ENCODE measurements at regions not wholly inside any gene's neighbourhood (a gene's known extent, or its start where the extent isn't known, plus 50 kb on each side); places are given as distances from the start of the nearest gene placed in this dataset.

DNA sequence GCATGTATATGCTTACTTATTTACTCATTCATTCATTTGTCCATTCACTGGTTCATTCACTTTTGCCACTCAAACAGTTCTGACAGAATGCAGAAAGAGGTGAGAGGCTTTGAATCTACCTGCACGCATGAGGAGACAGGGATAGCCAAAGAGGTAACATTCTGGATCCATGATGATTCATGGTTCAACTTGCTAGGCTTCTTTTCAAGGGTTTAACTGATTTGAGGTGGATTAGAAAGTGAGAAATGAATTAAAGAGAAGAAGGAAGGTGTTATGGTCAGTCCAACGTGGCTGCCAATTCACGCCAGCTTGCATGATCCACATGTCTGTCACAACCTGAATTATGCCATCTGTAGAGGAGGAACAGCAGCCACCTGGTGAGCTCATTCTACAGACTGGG, 260.6 kb downstream of the ARRDC4 start:
- Histone ChIP-seq H3K9me3 (ENCODE audit: control insufficient read depth in 2 of 3, low read length in 3 of 3) (no peaks in the 10 kb centered on the region), H3K36me3 (ENCODE audit: control insufficient read depth in 2 of 3, insufficient read depth in 3 of 3, low read length in 3 of 3) (no peaks in the 10 kb centered on the region), H3K4me3 (ENCODE audit: low read length) (no peak overlapping the region), H3K27me3 (ENCODE audit: control insufficient read depth in 2 of 2, insufficient read depth in 2 of 2, low read length in 2 of 2) (no peaks in the 10 kb centered on the region), H3K27ac (ENCODE audit: low read depth, low read length) (no peak overlapping the region), H3K4me1 (ENCODE audit: control insufficient read depth in 2 of 2, insufficient read depth in 2 of 2, low read length in 2 of 2) (no peaks in the 10 kb centered on the region)
- ATAC-seq (no peak), DNase-seq (no peak)
- Mint-ChIP-seq H3K36me3 (no peaks in the 10 kb centered on the region), H3K4me3 (no peak overlapping the region), H3K27ac (no peak overlapping the region), H3K4me1 (no peaks in the 10 kb centered on the region), H3K9me3 (no peaks in the 10 kb centered on the region), H3K27me3 (peaks cover 0 to 6% (median 0%) of the 10 kb centered on the region in 5 donors)
- ChIA-PET POLR2A (no interaction called here), CTCF (no interaction called here)
- intact Hi-C loops (cut with micrococcal nuclease): no loop called here

DNA sequence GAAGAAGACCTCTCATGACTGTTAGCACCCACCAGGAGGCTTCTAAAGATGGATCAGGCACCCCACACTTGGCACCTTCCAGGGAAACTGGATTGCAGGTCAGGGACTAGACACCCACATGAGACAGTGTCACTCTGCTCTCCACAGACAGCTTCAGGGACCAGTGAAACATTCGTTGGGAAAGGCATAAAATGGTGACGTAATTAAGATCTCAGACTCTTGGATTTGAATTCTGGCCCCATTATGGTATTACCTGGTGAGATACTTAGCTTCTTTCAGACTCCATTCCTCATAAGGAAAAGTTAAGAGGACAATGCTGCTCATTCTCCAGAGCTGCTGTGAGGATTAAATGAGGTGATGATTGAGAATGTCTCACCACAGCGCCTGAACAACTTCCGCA, 261.1 kb downstream of the ARRDC4 start:
- intact Hi-C loops (cut with micrococcal nuclease): no loop called here
- ChIA-PET POLR2A (no interaction called here), CTCF (no interaction called here)
- no peaks in the 10 kb centered on the region for H3K4me1 Mint-ChIP-seq
- no peaks in the 10 kb centered on the region for H3K9me3 ChIP-seq (ENCODE audit: control insufficient read depth in 2 of 3, low read length in 3 of 3)
- H3K27me3 ChIP-seq (ENCODE audit: control insufficient read depth in 2 of 2, insufficient read depth in 2 of 2, low read length in 2 of 2): no peaks in the 10 kb centered on the region
- H3K27ac Mint-ChIP-seq: no peak overlapping the region
- no peaks in the 10 kb centered on the region for H3K9me3 Mint-ChIP-seq
- DNase-seq: no peak
- no peak for ATAC-seq
- H3K4me1 ChIP-seq (ENCODE audit: control insufficient read depth in 2 of 2, insufficient read depth in 2 of 2, low read length in 2 of 2): no peaks in the 10 kb centered on the region
- H3K27me3 Mint-ChIP-seq: peaks cover 0 to 6% (median 0%) of the 10 kb centered on the region in 5 donors
- H3K36me3 Mint-ChIP-seq: no peaks in the 10 kb centered on the region
- no peak overlapping the region for H3K27ac ChIP-seq (ENCODE audit: low read depth, low read length)
- H3K4me3 ChIP-seq (ENCODE audit: low read length): no peak overlapping the region
- H3K36me3 ChIP-seq (ENCODE audit: control insufficient read depth in 2 of 3, insufficient read depth in 3 of 3, low read length in 3 of 3): no peaks in the 10 kb centered on the region
- no peak overlapping the region for H3K4me3 Mint-ChIP-seq

DNA sequence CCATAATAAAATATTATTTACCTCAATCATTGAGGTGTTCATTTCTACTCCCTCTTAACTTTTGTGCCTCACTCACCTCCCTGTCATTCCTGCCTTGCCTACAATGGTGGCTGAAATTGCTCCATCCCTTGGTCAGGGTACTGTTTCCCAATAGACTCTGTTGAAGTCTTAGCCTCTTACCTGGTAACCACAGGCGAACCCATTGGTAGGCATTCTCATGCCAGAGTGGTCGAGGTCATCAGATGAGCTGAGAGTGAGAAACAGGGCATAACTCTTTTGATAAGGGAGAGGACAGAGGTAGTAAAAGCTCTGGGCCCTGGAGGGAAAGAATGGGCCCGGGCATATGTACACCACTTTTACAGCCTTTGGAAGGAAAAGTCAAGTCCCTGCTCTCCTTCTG, 265.6 kb downstream of the ARRDC4 start:
- no peak for ATAC-seq
- peaks cover 0 to 11% (median 8%) of the 10 kb centered on the region in 5 donors for H3K27me3 Mint-ChIP-seq
- intact Hi-C loops (cut with micrococcal nuclease): no loop called here
- no peaks in the 10 kb centered on the region for H3K4me1 ChIP-seq (ENCODE audit: control insufficient read depth in 2 of 2, insufficient read depth in 2 of 2, low read length in 2 of 2)
- no peak overlapping the region for H3K27ac Mint-ChIP-seq
- H3K4me3 Mint-ChIP-seq: no peak overlapping the region
- no peak for DNase-seq
- H3K36me3 ChIP-seq (ENCODE audit: control insufficient read depth in 2 of 3, insufficient read depth in 3 of 3, low read length in 3 of 3): no peaks in the 10 kb centered on the region
- H3K4me3 ChIP-seq (ENCODE audit: low read length): no peak overlapping the region
- H3K4me1 Mint-ChIP-seq: no peaks in the 10 kb centered on the region
- no peaks in the 10 kb centered on the region for H3K9me3 ChIP-seq (ENCODE audit: control insufficient read depth in 2 of 3, low read length in 3 of 3)
- ChIA-PET POLR2A (no interaction called here), CTCF (no interaction called here)
- H3K27ac ChIP-seq (ENCODE audit: low read depth, low read length): no peak overlapping the region
- no peaks in the 10 kb centered on the region for H3K27me3 ChIP-seq (ENCODE audit: control insufficient read depth in 2 of 2, insufficient read depth in 2 of 2, low read length in 2 of 2)
- peaks cover 0 to 3% (median 0%) of the 10 kb centered on the region in 11 donors for H3K9me3 Mint-ChIP-seq
- H3K36me3 Mint-ChIP-seq: no peaks in the 10 kb centered on the region

DNA sequence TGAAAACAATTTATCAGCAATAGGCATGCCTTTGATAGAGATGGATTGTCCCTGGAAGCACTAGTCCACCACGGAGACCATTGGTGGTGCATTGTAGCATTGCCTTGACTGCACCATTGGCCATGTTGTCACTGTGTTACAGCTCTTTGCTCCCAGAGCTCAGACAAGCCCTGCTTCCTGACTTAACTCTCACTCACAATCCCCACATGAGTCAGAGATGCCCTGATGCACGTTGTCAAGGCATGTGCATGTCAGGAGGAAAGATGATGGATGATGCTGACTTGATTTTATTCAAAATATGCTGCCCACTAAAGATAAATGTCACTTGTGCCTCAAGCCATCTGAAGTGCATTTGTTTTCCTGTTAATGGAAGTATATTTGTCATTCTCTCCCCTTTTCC, 266.1 kb downstream of the ARRDC4 start:
- ChIA-PET CTCF (no interaction called here), POLR2A (no interaction called here)
- Histone ChIP-seq H3K4me1 (ENCODE audit: control insufficient read depth in 2 of 2, insufficient read depth in 2 of 2, low read length in 2 of 2) (no peaks in the 10 kb centered on the region), H3K36me3 (ENCODE audit: control insufficient read depth in 2 of 3, insufficient read depth in 3 of 3, low read length in 3 of 3) (no peaks in the 10 kb centered on the region), H3K27me3 (ENCODE audit: control insufficient read depth in 2 of 2, insufficient read depth in 2 of 2, low read length in 2 of 2) (no peaks in the 10 kb centered on the region), H3K4me3 (ENCODE audit: low read length) (no peak overlapping the region), H3K9me3 (ENCODE audit: control insufficient read depth in 2 of 3, low read length in 3 of 3) (no peaks in the 10 kb centered on the region), H3K27ac (ENCODE audit: low read depth, low read length) (no peak overlapping the region)
- peaks cover 0 to 11% (median 8%) of the 10 kb centered on the region in 5 donors for H3K27me3 Mint-ChIP-seq
- no peak overlapping the region for H3K4me3 Mint-ChIP-seq
- no peaks in the 10 kb centered on the region for H3K4me1 Mint-ChIP-seq
- no peaks in the 10 kb centered on the region for H3K36me3 Mint-ChIP-seq
- ATAC-seq: no peak
- H3K9me3 Mint-ChIP-seq: peaks cover 0 to 3% (median 0%) of the 10 kb centered on the region in 11 donors
- intact Hi-C loops (cut with micrococcal nuclease): no loop called here
- no peak overlapping the region for H3K27ac Mint-ChIP-seq
- no peak for DNase-seq

DNA sequence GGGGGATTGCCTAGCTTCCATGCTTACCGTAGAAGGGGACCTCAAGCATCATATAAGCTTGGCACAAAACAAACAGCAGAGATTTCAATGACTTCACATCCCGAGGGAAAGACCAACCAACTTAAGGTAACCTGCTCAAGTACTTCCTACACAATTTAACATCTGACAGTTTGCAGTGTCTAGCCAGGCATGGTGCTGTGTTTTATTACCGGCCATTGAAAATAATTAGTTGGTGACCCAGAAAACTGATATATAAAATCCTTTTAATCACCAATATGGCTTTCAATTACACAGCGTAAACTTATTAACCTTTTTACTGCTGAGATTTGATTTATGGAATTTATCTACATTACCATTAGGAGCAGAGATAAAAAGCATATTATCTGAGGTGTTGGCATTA, 268.3 kb downstream of the ARRDC4 start:
- ChIA-PET CTCF (no interaction called here), POLR2A (no interaction called here)
- Mint-ChIP-seq H3K4me3 (no peak overlapping the region), H3K9me3 (peaks cover 0 to 3% (median 0%) of the 10 kb centered on the region in 11 donors), H3K27me3 (peaks cover 0 to 14% (median 13%) of the 10 kb centered on the region in 5 donors), H3K27ac (no peak overlapping the region), H3K4me1 (no peaks in the 10 kb centered on the region), H3K36me3 (no peaks in the 10 kb centered on the region)
- Histone ChIP-seq H3K36me3 (ENCODE audit: control insufficient read depth in 2 of 3, insufficient read depth in 3 of 3, low read length in 3 of 3) (no peaks in the 10 kb centered on the region), H3K4me3 (ENCODE audit: low read length) (no peak overlapping the region), H3K27ac (ENCODE audit: low read depth, low read length) (no peak overlapping the region), H3K9me3 (ENCODE audit: control insufficient read depth in 2 of 3, low read length in 3 of 3) (no peaks in the 10 kb centered on the region), H3K27me3 (ENCODE audit: control insufficient read depth in 2 of 2, insufficient read depth in 2 of 2, low read length in 2 of 2) (no peaks in the 10 kb centered on the region), H3K4me1 (ENCODE audit: control insufficient read depth in 2 of 2, insufficient read depth in 2 of 2, low read length in 2 of 2) (no peaks in the 10 kb centered on the region)
- intact Hi-C loops (cut with micrococcal nuclease): no loop called here
- no peak for ATAC-seq
- DNase-seq: no peak

DNA sequence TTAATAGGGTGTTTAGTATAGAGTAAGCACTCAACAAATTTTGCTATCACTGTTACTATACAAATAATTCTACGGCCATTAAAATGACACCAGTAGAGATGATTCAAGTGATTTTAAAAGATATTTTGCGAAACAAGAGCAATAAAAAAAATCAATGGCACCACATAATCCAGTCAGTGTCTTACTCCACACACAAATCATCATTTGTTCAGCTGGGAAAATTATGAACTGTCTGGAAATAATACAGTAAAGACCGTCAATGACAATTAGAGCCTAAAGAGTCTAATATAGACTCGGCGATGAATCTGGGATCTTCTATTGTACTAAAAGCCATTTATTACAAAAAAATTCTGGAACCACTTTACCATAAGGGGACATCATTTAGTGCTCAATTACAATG, 270.5 kb downstream of the ARRDC4 start:
- CTCF ChIA-PET: interaction anchor here (0.5 kb wide), 1 partner anchor 772 kb away, joined by 3 read pairs; no protein-coding TSS in a partner anchor
- H3K36me3 ChIP-seq (ENCODE audit: control insufficient read depth in 2 of 3, insufficient read depth in 3 of 3, low read length in 3 of 3): no peaks in the 10 kb centered on the region
- H3K9me3 Mint-ChIP-seq: peaks cover 0 to 4% (median 0%) of the 10 kb centered on the region in 11 donors

DNA sequence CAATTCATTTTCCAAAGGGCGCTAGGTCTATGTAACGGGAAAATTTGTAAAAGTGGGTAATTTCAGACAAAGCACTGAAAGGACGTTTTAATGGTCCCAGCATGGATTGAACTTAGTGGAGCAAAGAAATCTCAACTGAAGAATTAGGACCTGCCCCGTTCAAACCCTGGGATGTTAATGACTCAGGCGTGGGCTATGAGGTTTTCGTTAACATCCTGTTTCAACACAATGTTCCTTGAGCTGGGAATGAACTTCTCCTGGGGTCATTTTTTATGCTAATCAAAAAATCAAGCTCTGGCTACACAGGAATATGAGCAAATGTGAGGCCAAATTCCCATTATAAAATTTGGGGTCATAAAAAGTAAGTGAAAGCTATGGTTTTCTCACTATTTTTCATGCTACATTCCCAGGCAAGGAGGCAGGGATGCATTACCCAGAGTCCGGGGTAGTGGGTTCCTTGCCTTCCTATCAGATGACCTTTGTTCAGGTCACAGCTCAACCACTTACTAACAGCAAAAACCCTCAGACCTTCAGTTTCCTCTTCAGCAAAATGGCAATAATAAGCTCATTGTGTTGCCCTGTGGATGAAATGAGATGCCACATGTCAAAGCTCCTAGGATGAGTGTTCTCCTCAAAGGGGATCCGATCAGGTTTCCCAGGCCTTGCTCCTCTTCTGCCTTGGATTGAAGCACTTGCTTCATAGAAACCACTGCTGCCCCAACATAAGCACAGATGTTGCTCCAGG, 271.4 kb downstream of the ARRDC4 start:
- Mint-ChIP-seq H3K27me3 (peaks cover 0 to 29% (median 18%) of the 10 kb centered on the region in 5 donors), H3K4me1 (no peaks in the 10 kb centered on the region), H3K27ac (no peak overlapping the region), H3K9me3 (peaks cover 0 to 4% (median 0%) of the 10 kb centered on the region in 11 donors), H3K36me3 (no peaks in the 10 kb centered on the region), H3K4me3 (no peak overlapping the region)
- no peak for ATAC-seq
- no peak for DNase-seq
- no peak overlapping the region for H3K4me3 ChIP-seq (ENCODE audit: low read length)
- H3K27me3 ChIP-seq (ENCODE audit: control insufficient read depth in 2 of 2, insufficient read depth in 2 of 2, low read length in 2 of 2): no peaks in the 10 kb centered on the region
- ChIA-PET CTCF (no interaction called here), POLR2A (no interaction called here)
- H3K27ac ChIP-seq (ENCODE audit: low read depth, low read length): no peak overlapping the region
- H3K4me1 ChIP-seq (ENCODE audit: control insufficient read depth in 2 of 2, insufficient read depth in 2 of 2, low read length in 2 of 2): no peaks in the 10 kb centered on the region
- no peaks in the 10 kb centered on the region for H3K9me3 ChIP-seq (ENCODE audit: control insufficient read depth in 2 of 3, low read length in 3 of 3)
- H3K36me3 ChIP-seq (ENCODE audit: control insufficient read depth in 2 of 3, insufficient read depth in 3 of 3, low read length in 3 of 3): no peaks in the 10 kb centered on the region
- intact Hi-C loops (cut with micrococcal nuclease): no loop called here

More for the DNA sequence above, 270.5 kb downstream of the ARRDC4 start:
- Mint-ChIP-seq H3K27me3 (peaks cover 0 to 29% (median 18%) of the 10 kb centered on the region in 5 donors), H3K4me1 (no peaks in the 10 kb centered on the region), H3K4me3 (no peak overlapping the region), H3K36me3 (no peaks in the 10 kb centered on the region), H3K27ac (no peak overlapping the region)
- Histone ChIP-seq H3K27me3 (ENCODE audit: control insufficient read depth in 2 of 2, insufficient read depth in 2 of 2, low read length in 2 of 2) (no peaks in the 10 kb centered on the region), H3K4me3 (ENCODE audit: low read length) (no peak overlapping the region), H3K27ac (ENCODE audit: low read depth, low read length) (no peak overlapping the region), H3K4me1 (ENCODE audit: control insufficient read depth in 2 of 2, insufficient read depth in 2 of 2, low read length in 2 of 2) (no peaks in the 10 kb centered on the region), H3K9me3 (ENCODE audit: control insufficient read depth in 2 of 3, low read length in 3 of 3) (no peaks in the 10 kb centered on the region)
- intact Hi-C loops (cut with micrococcal nuclease): no loop called here
- ATAC-seq (no peak), DNase-seq (no peak)
- POLR2A ChIA-PET: no interaction called here
